ENCODE measurements at regions not wholly inside any gene's neighbourhood (a gene's known extent, or its start where the extent isn't known, plus 50 kb on each side); places are given as distances from the start of the nearest gene placed in this dataset.

DNA sequence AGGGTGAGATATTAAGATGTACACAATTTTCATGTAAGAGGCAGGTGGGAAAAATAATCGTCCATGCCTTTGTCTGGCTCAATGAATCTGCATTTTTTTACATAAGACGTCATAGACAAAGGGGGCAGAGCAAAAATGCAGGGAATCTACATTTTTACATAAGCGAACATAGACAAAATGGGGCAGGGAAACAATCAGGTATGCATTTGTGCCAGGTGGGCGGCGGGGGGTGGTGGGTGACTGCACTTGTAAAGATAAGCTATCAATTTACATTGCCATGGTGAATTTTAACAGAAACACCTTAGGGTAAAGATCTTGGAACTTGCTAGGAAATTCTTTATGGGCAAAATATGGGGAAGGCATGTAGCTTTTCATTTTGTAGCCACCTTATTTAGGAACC lies 96.3 kb upstream of the CES5A start:
- H3K4me3 ChIP-seq (ENCODE audit: low read length), result no peak overlapping the region
- H4K20me1 ChIP-seq (ENCODE audit: control insufficient read depth, insufficient read depth, low read depth, low read length), result no peaks in the 10 kb centered on the region

DNA sequence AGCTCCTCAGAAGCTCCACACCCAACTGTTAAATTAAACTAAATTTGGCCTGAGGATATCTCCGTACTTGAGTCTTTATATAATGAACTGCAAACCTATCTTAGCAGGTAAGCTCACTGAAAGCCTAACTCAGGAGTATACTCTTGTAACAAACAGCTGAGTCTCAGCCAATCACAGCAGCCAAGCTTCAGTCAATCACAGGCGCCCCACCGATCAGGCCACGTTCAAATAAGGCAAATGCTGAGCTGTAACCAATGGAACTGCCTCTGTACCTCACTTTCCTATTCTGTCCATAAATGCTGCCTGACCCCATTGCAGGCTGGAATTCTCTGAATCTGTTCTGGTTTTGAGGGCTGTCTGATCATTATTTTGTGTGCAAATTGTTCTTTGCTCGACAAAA lies 93.0 kb upstream of the CES5A start:
- no peak overlapping the region for H3K27ac ChIP-seq (ENCODE audit: low read depth, low read length)
- no peak overlapping the region for H3K4me3 ChIP-seq (ENCODE audit: low read length)
- H3K79me2 ChIP-seq (ENCODE audit: control insufficient read depth, low read length), result no peaks in the 10 kb centered on the region
- H3K27me3 ChIP-seq (ENCODE audit: control insufficient read depth, low read length), result no peaks in the 10 kb centered on the region
- H3K9me3 ChIP-seq (ENCODE audit: control insufficient read depth, insufficient read depth, low read length), result no peaks in the 10 kb centered on the region
- TF ChIP-seq EZH2phosphoT487 (IDR thresholded peaks at IDR 0.05; ENCODE audit: borderline replicate concordance, low read length), result no peak
- TF ChIP-seq, protein P1, sequence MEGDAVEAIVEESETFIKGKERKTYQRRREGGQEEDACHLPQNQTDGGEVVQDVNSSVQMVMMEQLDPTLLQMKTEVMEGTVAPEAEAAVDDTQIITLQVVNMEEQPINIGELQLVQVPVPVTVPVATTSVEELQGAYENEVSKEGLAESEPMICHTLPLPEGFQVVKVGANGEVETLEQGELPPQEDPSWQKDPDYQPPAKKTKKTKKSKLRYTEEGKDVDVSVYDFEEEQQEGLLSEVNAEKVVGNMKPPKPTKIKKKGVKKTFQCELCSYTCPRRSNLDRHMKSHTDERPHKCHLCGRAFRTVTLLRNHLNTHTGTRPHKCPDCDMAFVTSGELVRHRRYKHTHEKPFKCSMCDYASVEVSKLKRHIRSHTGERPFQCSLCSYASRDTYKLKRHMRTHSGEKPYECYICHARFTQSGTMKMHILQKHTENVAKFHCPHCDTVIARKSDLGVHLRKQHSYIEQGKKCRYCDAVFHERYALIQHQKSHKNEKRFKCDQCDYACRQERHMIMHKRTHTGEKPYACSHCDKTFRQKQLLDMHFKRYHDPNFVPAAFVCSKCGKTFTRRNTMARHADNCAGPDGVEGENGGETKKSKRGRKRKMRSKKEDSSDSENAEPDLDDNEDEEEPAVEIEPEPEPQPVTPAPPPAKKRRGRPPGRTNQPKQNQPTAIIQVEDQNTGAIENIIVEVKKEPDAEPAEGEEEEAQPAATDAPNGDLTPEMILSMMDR (IDR thresholded peaks at IDR 0.05; ENCODE audit: low read depth, low read length, poor library complexity, severe bottlenecking), result no peak
- no peaks in the 10 kb centered on the region for H3K9me2 ChIP-seq (replicated peaks; ENCODE audit: control insufficient read depth, low read length)
- no peaks in the 10 kb centered on the region for H4K20me1 ChIP-seq (ENCODE audit: control insufficient read depth, insufficient read depth, low read depth, low read length)
- no peaks in the 10 kb centered on the region for H3K4me1 ChIP-seq (ENCODE audit: control insufficient read depth, low read length)
- H3K36me3 ChIP-seq (ENCODE audit: control insufficient read depth, low read length), result no peaks in the 10 kb centered on the region
- no peak overlapping the region for H3K4me2 ChIP-seq (ENCODE audit: low read length)
- H3F3A ChIP-seq (ENCODE audit: control insufficient read depth, insufficient read depth), result no peaks in the 10 kb centered on the region

More for the DNA sequence above, 96.3 kb upstream of the CES5A start:
- H3K27me3 ChIP-seq (ENCODE audit: control insufficient read depth, low read length), result 0 out of 2 replicates have a peak, but pooled peaks cover 4% of the 10 kb centered on the region
- no peaks in the 10 kb centered on the region for H3K79me2 ChIP-seq (ENCODE audit: control insufficient read depth, low read length)
- H3K36me3 ChIP-seq (ENCODE audit: control insufficient read depth, low read length), result no peaks in the 10 kb centered on the region
- TF ChIP-seq, protein P1 (IDR thresholded peaks at IDR 0.05; ENCODE audit: low read depth, low read length, poor library complexity, severe bottlenecking), result no peak
- TF ChIP-seq EZH2phosphoT487 (IDR thresholded peaks at IDR 0.05; ENCODE audit: borderline replicate concordance, low read length), result no peak
- H3K9me3 ChIP-seq (ENCODE audit: control insufficient read depth, insufficient read depth, low read length), result no peaks in the 10 kb centered on the region
- no peak overlapping the region for H3K27ac ChIP-seq (ENCODE audit: low read depth, low read length)
- no peaks in the 10 kb centered on the region for H3K4me1 ChIP-seq (ENCODE audit: control insufficient read depth, low read length)
- no peak overlapping the region for H3K4me2 ChIP-seq (ENCODE audit: low read length)
- no peaks in the 10 kb centered on the region for H3K9me2 ChIP-seq (replicated peaks; ENCODE audit: control insufficient read depth, low read length)
- H3F3A ChIP-seq (ENCODE audit: control insufficient read depth, insufficient read depth), result no peaks in the 10 kb centered on the region

DNA sequence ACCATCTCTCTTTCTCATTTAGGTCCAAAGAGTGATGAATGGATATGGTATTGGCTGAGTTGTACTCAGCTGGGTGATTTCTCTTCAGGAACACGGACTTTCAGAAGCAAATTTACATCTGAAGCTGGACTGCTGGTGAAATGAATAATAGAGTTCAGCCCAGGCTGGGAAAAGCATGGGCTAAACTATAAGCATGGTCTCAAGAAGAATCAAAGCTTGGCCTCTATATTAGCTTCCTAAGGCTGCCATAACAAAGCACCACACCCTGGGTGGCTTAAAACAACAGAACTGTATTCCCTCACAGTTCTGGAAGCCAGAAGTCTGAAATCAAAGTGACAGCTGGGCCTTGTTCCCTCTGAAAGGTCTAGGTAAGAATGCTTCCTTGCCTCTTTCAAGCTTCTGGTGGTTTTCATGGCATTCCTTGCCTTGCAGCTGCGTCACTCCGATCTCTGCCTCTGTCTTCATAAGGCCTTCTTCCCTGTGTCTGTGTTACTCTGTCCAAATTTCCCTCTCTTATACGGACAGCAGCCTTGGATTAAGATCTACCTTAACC lies 89.8 kb upstream of the CES5A start:
- no peaks in the 10 kb centered on the region for H3K79me2 ChIP-seq (ENCODE audit: control insufficient read depth, low read length)
- H3K9me3 ChIP-seq (ENCODE audit: control insufficient read depth, insufficient read depth, low read length), result no peaks in the 10 kb centered on the region
- TF ChIP-seq, protein P1 (IDR thresholded peaks at IDR 0.05; ENCODE audit: low read depth, low read length, poor library complexity, severe bottlenecking), result no peak
- no peak for TF ChIP-seq EZH2phosphoT487 (IDR thresholded peaks at IDR 0.05; ENCODE audit: borderline replicate concordance, low read length)
- no peaks in the 10 kb centered on the region for H3K9me2 ChIP-seq (replicated peaks; ENCODE audit: control insufficient read depth, low read length)
- no peak overlapping the region for H3K27ac ChIP-seq (ENCODE audit: low read depth, low read length)
- no peaks in the 10 kb centered on the region for H3K4me1 ChIP-seq (ENCODE audit: control insufficient read depth, low read length)
- no peaks in the 10 kb centered on the region for H3F3A ChIP-seq (ENCODE audit: control insufficient read depth, insufficient read depth)
- no peaks in the 10 kb centered on the region for H3K36me3 ChIP-seq (ENCODE audit: control insufficient read depth, low read length)
- H3K4me3 ChIP-seq (ENCODE audit: low read length), result no peak overlapping the region
- H3K4me2 ChIP-seq (ENCODE audit: low read length), result no peak overlapping the region
- H4K20me1 ChIP-seq (ENCODE audit: control insufficient read depth, insufficient read depth, low read depth, low read length), result no peaks in the 10 kb centered on the region
- H3K27me3 ChIP-seq (ENCODE audit: control insufficient read depth, low read length), result no peaks in the 10 kb centered on the region
